Body of pancreas (tissue), 4 donors: ENCODE measurements at regions not wholly inside any gene's neighbourhood (a gene's known extent, or its start where the extent isn't known, plus 50 kb on each side); places are given as distances from the start of the nearest gene placed in this dataset.

Experiments
- POLR2A ChIP-seq, 3 donors: fragments of 450-650 bp; IDR thresholded peaks; one replicate each; pipeline ENCODE4 v1.6.1; 2016; ENCODE audit warnings: antibody characterized with exemption in 3 of 3, mild to moderate bottlenecking in 2 of 3
- TF ChIP-seq, protein P1 (sequence below), 7 experiments: fragments of 450-650 bp in 4 of 7; fragments of 200-600 bp in 3 of 7; sonication (generic) in 3 of 7; IDR thresholded peaks; one replicate each; pipeline ENCODE4 v1.5.1; 2016 to 2019; ENCODE audit warnings: antibody characterized with exemption in 7 of 7

DNA sequence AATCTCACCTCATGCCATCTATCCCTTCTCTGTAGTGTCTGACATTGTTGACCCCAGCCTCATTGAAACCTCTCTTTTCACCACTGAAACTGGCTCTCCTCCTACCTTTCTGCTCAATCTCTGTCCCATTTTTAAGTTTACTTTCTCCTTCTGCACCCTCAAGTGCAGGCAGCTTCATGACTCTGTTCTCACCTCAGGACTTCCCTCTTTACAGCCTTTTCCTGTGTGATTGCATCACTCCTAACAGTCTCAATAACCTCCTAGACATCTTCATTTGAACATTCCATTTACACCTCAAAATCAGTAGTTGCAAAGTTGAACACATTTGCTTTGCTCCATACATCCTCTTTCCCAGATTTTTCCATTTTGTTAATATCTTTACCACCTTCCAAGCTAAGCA lies 172.1 kb downstream of the RASEF start:
- TF ChIP-seq POLR2A (IDR thresholded peaks at IDR 0.05) = no peak
- TF ChIP-seq, protein P1, sequence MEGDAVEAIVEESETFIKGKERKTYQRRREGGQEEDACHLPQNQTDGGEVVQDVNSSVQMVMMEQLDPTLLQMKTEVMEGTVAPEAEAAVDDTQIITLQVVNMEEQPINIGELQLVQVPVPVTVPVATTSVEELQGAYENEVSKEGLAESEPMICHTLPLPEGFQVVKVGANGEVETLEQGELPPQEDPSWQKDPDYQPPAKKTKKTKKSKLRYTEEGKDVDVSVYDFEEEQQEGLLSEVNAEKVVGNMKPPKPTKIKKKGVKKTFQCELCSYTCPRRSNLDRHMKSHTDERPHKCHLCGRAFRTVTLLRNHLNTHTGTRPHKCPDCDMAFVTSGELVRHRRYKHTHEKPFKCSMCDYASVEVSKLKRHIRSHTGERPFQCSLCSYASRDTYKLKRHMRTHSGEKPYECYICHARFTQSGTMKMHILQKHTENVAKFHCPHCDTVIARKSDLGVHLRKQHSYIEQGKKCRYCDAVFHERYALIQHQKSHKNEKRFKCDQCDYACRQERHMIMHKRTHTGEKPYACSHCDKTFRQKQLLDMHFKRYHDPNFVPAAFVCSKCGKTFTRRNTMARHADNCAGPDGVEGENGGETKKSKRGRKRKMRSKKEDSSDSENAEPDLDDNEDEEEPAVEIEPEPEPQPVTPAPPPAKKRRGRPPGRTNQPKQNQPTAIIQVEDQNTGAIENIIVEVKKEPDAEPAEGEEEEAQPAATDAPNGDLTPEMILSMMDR (IDR thresholded peaks at IDR 0.05) = no peak
